ENCODE measurements at regions not wholly inside any gene's neighbourhood (a gene's known extent, or its start where the extent isn't known, plus 50 kb on each side); places are given as distances from the start of the nearest gene placed in this dataset.
"Not testable (repeated sequence)": the region's sequence is repeated elsewhere in the genome, so short reads cannot be mapped to it uniquely, and the experiment has no call there.

DNA sequence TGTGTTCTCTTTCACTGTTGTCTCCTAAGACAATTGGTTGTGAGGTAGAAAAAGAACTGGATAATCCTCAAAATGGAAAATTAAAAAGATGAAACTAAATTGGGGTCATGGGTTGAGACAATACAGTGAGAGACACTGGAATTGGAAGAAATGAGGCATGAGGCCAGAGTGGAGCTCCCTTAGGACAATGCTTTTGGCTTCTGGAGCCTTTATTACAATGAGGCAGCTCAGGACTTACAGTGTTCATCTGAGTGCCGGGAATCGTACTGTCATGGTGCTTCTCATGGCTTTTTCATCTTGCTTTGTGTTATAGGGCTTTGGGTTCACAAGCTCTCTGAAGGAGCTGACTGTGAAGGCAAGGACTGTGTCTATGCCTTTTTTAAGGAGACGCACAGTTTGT lies 293.5 kb downstream of the SOX2 start:
- no peak for DNase-seq

DNA sequence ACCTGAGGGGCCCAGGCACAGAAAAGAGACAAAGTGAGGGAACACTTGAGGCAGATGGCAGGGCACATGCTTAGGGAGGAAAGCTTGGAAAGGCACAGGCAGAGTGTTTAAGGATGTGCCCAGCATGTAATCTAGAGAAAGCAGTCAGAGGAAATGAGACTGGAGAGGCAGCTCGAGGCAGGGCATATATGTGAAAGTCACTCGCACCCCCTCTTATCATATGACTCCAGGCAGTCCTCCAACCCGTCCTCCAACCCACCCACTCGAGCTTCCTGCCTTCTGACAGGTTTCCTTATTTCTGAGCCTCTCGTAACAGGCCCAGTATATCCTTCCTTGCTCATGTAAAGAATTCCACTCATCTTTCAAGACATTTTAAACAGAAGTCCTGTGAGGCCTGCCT lies 294.0 kb downstream of the SOX2 start:
- no peak for DNase-seq

DNA sequence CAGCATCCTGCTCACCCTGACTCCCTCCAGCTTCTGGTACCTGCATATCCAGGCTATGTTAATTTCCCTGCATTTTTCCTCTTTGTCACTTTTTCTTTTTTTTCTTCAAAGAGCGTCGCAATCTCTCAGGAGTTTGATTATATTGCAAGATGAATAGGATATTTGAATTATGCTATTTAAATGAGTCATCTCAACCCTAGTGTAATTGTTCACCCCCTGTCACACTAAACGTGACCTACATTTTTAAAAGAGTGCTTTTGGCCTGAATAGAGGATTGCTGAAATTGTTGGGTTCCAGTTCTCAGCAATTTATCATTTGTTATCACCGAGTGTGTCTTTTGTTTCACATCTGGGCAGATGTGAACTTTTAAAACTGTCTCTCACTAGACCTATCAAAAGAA lies 294.7 kb downstream of the SOX2 start:
- no peak for DNase-seq

DNA sequence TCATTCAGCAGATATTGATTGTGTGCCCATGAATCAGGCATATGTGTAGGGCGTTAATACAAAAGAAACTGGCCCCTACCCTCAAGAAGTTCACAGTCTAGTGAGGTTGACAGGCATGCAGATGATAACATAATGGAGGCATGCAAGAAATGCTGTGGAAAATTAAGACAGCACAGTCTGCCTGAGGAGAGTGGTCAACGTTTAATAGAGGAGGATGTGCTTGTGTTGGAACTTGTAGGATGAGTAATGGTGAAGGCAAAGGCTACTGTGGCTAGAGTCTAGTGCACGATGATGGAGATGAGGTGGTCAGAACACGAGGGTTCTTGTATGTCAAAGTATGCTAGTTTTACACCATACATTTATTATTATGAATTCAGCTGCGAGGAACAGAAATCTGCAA lies 295.7 kb downstream of the SOX2 start:
- no peak for DNase-seq

DNA sequence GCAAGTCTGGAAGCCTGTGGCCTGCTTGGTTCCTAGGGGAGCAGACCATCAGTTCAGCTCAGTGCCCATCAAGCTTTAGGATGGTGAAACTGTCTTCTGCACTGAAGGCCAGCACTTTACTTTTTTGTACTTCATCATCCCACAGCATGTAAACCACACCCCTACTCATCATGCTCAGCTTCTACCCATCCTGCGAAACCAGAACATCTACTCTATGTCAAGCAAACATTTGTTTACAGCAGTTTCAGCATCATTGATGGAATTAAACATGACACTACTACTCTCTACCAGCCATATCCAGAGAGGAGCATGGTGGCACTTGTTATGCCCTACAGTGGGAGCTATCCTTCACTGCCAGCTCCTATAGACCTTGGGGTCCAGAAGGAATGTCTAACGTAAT lies 306.6 kb downstream of the SOX2 start:
- DNase-seq, result no peak

DNA sequence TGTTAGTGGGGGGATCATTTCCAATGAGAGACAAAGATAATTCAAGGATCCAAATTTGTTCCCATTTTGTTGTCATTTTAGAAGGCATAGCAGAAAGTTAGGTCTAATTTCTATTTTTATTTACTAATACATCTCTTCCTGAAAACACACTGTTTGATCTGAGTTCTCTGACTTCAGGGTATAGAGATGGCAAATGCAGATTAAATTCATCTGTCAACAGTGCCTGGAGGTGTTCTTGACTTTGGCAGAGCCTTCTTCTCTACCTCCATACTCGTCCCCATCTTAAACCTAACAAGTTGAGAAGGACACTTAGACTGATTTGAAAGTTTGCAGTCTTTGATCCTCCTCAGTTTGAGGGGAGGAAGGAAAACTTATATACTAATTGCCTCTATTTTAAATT lies 308.2 kb downstream of the SOX2 start:
- DNase-seq, result no peak

DNA sequence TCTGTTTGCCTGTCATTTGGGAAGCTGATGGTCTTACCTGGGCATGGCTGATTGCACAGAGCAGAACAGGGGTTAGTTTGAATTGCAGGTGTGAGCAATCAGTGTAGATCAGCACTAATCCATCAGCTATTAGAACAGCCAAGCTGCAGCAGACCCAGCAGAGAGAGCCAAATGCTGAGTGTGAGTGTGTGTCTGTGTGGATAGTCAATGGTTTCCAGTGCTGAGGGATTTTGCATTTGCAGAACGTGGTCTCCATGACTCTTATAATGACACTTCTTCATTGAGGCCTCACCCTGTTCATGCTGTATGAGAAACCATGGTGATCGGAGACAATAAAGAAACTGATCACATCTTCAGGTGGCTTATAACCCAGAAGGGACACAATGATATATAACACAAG lies 312.1 kb downstream of the SOX2 start:
- no peak for DNase-seq

DNA sequence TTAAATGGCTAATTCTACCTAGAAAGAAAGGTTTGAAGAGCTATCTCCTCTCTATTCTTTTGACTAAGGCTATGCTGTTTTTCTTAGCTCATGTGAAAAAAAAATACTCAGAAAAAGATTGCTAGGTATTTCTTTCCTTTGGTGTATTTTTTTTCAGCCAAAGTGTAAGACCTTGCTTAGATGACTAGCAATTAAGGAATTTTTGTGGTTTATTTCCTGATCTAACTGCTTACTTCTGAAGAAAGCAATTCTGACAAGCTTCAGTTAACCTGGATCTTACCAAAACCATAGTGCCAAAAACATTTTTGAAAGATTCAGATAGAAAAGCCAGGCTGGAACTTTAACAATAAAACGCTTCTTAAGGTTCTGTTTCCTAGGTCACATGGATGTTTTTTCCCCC lies 315.6 kb downstream of the SOX2 start:
- DNase-seq, result no peak

DNA sequence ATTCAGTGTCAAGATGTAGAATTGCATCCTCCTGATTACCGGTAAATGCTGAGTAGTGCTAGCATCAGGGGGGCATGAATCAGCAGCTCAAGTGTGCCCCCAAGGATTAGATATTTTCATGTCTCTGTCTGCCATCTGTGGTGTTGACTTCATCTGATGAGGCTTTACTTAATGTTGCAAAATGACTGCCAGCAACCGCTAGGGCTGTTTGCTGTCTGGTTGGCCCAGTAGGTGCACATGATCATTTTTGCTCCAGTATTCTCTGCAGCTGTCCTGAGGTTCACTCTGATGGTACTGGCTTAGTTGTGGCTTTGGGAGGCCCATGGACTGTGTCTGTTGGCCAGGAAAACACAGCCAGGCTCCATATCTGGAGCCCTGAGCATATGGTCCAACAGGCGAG lies 316.4 kb downstream of the SOX2 start:
- no peak for DNase-seq

DNA sequence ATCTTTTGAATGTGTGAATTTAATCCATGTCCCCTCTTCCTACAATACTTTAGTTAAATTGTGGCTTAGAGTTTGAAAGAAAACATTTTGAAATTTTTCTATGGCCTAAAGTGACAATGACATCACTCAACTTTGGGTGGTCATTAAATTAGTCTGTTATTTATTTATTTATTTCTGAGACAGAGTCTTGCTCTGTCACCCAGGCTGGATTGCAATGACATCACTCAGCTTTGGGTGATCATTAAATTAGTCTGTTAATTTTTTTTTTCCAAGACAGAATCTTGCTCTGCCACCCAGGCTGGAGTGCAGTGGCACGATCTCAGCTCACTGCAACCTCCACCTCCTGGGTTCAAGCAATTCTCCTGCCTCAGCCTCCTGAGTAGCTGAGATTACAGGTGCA lies 322.5 kb downstream of the SOX2 start:
- DNase-seq, result not testable (repeated sequence)

DNA sequence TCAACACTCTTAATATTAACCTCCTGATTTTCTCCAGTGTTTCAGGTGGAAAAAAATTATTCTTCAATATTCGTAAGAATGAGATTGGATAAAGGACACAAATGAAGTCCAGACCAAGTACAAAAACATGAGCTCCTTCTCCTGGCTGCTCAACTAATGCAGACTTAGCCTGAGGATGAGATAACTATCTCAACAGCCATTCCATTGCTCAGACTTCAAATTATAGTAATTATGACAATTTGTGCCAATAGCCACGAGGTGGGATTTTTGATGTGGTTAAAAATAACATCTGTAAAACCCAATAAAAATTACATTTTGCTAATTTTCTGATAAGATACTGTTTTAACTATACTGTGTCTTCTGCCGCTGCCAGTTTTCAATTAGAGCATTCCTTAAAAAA lies 323.6 kb downstream of the SOX2 start:
- DNase-seq, result no peak

DNA sequence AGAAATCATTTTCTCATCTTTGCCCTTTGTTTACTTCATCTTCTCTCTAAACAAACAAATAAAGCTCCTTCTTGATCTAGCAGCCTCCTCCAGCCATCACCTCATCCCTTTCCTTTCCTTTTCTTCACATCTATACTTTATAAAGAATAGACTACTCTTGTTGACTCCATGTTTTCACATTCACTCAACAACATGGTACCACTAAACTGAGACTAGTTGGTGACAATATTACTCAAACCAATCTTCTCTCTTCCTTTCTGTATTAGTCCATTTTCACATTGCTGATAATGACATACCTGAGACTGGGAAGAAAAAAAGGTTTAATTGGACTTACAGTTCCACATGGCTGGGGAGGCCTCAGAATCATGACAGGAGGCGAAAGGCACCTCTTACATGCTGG lies 324.7 kb downstream of the SOX2 start:
- no peak for DNase-seq

DNA sequence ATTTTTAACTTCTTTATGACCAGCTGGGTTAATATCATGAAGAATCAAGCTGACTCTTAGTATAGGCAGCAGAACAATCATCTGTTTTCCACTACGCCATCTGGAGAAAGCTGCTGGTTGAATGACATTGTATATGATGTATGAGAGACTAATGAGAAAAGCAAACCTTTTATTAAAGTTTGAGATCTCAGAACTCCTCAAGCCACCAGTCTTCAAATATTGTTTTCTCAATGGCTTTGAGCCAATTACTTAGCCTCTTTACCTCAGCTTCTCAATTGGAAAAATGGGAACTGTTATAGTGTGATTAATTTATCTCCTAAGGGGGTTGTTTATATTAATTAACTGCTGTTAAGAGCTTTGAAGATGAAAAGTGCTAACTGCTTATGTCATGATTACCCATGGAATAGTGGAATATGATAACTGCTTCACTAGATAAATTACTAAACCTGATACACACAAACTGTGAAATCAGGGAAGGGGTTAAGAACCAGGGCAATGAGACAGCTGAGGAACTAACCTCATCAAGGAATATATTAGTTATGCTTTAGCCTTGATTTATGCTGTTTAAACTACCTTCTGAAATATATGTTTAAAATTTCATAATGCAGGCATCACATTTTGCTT lies 330.1 kb downstream of the SOX2 start:
- DNase-seq, result no peak

DNA sequence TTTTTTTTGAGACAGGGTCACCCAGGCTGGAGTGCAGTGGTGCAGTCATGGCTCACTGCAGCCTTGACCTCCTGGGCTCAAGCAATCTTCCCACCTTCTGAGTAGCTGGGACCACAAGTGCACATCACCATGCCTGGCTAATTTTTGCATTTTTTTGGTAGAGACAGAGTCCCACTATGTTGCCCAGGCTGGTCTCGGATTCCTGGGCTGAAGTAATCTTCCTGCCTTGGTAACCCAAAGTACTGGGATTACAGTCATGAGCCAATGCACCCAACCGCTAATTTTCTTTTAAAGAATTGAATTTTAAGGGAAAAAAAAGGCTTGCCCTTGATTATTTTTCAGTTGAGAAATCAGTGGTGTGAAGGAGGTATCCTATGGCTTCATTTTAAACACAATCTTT lies 334.0 kb downstream of the SOX2 start:
- no peak for DNase-seq

DNA sequence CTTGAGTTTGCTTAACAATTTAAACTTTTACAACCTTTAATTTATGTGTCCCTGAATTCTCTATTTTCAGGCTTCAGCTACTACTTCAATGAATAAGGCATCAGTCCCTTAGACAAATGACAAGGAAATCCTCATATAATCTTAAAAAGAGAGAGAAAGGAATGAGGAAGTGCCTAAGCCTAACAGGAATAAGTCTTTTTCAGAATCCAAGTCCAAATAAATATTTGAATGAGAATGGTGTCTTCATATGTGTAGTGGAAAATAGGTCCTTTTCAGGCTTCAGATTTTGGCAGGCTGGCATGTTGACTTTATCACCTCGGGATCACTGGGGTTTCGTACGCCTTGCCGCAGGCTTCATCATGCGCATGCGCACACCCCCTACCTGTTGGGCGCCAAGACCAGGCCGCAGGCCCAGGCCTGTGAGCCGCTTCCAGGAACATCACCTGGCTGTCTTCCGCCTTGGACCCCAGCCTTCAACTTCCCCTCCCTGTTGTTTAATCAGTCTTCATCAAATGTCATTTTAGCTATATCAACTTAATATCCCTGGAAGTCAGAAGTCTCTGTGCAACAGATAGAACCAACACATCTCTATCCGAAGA lies 334.5 kb downstream of the SOX2 start:
- no peak for DNase-seq

DNA sequence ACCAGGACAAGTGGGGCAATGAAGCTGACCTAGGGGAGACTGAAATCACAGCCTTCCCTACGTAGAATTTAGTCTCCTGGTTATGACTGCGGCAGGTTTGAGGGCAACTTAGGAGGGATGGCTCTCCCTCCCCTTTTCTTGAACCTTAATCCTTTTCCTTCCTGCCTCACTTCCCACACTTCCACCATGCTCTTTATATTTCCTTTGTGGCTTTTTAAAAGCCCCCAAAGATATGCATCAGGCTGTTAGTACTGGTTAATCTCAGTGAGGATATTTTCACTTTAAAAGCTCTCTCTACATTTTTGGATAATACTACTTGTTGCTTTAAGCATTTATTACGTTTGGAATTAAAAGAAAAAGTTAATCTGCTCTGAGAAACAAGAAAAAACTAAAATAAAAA lies 339.2 kb downstream of the SOX2 start:
- DNase-seq, result no peak

DNA sequence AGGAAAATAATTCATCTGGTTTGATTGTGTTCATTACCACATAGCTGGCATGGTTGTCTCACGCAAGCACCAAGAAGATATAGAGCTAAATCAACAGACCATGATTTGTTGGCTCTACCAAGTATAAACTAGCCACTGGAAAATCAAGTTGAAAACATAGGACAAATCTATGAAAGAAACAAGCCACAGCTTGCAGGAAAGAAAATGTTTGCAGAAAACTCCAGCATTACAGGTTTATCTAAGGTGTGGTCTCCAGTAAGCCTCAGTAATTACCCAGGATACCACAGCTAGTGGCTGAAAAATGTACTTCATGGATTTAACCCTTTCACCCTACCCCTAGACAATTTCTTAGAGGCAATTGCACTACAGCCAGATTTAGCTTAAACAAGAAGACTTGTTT lies 340.6 kb downstream of the SOX2 start:
- no peak for DNase-seq

DNA sequence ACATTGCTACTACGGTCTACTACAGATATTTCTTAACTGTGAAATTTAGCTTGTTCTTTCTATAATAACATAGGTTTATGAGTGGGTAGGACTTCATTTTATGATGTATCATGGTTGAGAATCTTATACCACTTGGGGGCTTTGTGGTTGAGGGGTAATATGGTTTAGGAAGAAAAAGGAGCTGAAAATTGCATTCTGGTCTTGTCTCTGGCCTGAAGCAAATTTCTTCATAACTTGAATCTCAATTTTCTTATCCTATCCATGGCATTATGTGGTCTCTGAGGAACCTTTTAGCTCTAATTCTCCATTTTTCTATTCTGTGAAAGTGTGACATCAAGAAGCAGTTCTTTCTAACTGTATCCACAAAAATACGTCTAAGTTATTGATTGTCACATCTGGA lies 341.0 kb downstream of the SOX2 start:
- no peak for DNase-seq

DNA sequence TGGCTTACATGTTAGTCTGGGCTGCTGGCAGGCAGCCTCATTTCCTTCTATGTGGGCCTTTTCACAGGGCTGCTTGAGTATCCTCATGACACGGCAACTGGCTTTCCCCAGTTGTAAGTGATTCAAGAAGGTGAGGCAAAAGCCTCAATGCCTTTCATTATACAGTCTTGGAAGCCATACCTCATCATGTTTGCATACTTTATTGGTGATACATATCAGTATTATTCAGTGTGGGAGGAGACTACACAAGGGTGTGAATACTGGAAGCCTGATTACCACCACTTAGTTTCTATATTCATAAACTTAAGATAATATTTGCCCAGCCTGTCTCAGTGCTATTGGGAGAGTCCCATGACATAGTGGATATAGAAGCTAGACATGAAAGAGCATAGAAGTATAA lies 346.8 kb downstream of the SOX2 start:
- no peak for DNase-seq

DNA sequence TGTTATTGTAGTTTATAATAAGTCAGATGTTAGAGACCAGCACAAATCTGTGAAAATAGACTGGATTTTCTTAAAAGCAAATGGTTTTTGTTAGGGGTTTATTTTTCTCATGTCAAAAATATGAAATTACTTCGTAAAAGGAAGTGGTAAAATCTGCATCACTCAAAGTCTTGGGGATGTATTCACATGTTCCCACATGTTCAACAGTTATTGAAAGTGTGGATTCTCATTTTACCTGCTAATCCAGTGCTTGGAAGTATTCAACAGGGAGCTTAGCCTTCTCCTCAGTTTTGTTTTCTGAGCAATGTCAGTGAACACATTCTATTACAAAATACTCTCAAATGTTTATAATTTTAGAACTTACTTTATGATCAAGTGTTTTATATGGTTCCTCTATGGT lies 352.0 kb downstream of the SOX2 start:
- no peak for DNase-seq

DNA sequence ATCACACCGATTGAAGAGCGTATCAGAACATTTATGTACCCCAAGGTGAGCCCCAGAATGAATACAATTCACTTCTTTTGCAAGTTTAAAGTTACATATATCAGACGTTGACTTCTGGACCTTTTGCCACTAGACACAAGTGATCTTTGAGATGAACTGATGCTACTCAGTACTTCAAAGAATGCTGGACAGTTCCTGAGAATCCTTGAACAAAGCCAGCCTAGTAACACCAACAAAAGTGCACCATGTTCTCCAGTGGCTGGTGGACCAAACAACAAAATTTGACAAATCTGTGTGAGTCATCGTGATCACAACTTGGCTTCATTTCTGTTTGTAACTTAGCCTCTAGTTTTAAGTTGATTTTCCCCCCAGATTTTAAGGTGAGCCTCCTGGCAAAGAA lies 355.7 kb downstream of the SOX2 start:
- DNase-seq, result no peak

DNA sequence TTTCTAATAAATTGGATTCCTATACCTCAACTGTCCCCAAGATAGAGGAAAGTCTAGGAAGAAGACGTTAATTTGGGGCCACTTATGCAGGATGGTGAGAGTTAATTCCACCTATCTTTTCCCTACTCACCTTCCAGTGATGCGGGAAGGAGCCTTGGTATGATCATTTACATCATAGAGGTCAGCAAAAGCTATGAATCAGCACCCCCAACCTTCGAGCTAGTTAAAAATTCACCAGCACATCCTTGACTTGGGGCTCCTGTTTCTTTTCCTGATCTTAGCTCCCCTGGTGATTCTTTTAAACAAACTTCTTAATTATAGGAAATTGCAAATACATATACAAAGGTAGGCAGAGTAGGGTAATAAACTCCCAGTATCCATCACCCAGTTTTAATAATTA lies 366.6 kb downstream of the SOX2 start:
- no peak for DNase-seq

DNA sequence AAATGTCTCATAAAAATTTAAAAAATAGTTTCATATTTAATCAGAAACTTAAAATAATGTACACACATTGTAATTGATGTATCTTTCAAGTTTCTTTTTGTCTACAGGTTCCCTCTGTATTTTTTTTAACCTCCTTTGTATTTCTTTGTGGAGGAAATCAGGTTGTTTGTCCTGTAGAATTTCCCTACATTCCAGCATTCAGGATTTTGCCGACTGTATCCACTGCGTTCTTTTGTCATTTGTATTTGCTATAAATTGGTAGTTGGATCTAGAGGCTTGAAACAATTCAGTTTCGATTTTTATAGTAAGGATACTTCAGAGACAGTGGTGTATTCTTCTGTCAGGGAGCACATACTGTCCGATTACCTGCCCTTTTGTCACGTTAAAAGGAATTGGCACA lies 367.2 kb downstream of the SOX2 start:
- DNase-seq, result no peak

DNA sequence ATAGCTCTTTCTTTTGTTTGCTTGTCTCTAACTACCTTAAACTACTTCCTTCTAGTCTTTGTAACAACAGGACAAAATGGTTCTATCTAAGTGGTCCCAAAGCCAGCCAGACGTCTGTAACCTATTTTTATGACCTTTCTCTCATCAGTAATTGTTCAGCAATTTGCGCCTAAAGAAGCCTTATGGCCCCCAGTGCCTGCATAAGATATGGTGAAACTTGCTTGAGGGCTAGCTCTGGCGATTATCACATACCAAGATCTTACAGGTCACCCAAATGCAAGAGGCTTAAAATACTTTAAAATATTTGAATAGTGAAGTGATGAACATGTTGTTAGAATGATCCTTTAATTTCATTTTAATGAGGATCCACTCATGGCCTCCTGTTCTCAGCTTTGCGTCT lies 369.4 kb downstream of the SOX2 start:
- no peak for DNase-seq

DNA sequence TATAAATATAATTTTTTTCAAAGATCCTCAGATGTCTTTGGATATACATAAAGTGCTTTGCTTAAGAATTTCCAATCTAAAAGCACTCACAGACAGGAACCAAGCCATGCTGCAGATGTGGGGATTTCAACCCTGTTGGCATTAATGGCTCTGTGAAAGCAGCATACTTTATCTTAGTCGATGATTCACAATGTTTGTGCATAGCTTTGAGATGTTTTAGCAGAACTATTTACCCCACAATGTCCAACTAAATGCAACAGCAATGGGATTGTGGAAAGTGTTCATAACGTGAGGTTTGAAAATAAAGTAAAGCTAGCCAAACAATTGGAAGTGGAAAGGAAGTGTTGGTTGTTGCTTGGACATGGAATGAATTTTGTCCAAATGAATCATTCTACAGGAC lies 371.4 kb downstream of the SOX2 start:
- DNase-seq, result no peak
